Colonic mucosa (tissue), 4 donors: ENCODE measurements at regions not wholly inside any gene's neighbourhood (a gene's known extent, or its start where the extent isn't known, plus 50 kb on each side); places are given as distances from the start of the nearest gene placed in this dataset.

Source experiments
- DNase-seq: peaks from one replicate; pipeline ENCODE4 v3.0.0-alpha.2; 2020
- H3K27ac ChIP-seq: fragments of 200-600 bp; one replicate; pipeline ENCODE4 v1.8.0; 2021
- H3K27me3 ChIP-seq: fragments of 200-600 bp; one replicate; pipeline ENCODE4 v1.8.0; 2021
- H3K36me3 ChIP-seq: fragments of 200-600 bp; one replicate; pipeline ENCODE4 v1.8.0; 2021
- H3K4me1 ChIP-seq: fragments of 200-600 bp; one replicate; pipeline ENCODE4 v1.8.0; 2021; ENCODE audit warnings: mild to moderate bottlenecking
- H3K4me3 ChIP-seq: fragments of 200-600 bp; one replicate; pipeline ENCODE4 v1.8.0; 2021
- H3K9ac ChIP-seq, 2 donors: one replicate each; pipeline ENCODE4 v1.7.0; 2013; ENCODE audit warnings: control low read depth in 2 of 2, low read depth in 2 of 2, low read length in 2 of 2
- H3K9me3 ChIP-seq: fragments of 200-600 bp; one replicate; pipeline ENCODE4 v1.8.0; 2021
- intact Hi-C: fragments of 100-400 bp; cut with DNase I; formaldehyde crosslinking; loops from one replicate; pipeline ENCODE4 v1.14.1; 2022
- TF ChIP-seq, protein P1 (sequence below): fragments of 200-600 bp; IDR thresholded peaks from one replicate; pipeline ENCODE4 v1.8.0; 2022; ENCODE audit warnings: antibody characterized with exemption, mild to moderate bottlenecking
- donor health status: healthy.
- donor health status: DM: no; HTN: no; CAD: no.
- donor health status: DM: no; HTN: no; CAD: no.

DNA sequence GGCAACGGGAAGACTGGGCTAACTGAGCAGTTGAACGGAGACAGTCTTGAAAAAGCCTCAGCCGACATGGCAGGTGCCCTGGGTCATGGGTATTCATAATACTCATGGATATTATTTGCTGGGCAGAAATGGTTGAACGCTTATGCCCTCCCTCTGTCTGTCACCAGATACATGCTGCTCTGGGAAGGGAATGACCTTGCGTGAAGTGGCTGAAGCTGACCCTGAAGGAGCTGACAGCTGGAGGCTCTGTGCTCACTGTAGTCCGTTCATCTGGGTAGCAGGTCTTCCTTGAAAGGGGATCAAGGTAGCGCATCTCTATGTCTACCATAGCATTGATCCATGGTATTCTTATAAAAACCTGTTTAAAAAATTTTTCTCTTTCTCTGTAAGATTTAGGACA lies 390.7 kb downstream of the PDCD6IP start:
- intact Hi-C loops = no loop called here
- Histone ChIP-seq H3K9me3 (no peaks in the 10 kb centered on the region), H3K27me3 (no peaks in the 10 kb centered on the region), H3K4me3 (no peak overlapping the region), H3K4me1 (no peaks in the 10 kb centered on the region), H3K9ac (no peak overlapping the region), H3K36me3 (no peaks in the 10 kb centered on the region), H3K27ac (no peak overlapping the region)
- TF ChIP-seq, protein P1, sequence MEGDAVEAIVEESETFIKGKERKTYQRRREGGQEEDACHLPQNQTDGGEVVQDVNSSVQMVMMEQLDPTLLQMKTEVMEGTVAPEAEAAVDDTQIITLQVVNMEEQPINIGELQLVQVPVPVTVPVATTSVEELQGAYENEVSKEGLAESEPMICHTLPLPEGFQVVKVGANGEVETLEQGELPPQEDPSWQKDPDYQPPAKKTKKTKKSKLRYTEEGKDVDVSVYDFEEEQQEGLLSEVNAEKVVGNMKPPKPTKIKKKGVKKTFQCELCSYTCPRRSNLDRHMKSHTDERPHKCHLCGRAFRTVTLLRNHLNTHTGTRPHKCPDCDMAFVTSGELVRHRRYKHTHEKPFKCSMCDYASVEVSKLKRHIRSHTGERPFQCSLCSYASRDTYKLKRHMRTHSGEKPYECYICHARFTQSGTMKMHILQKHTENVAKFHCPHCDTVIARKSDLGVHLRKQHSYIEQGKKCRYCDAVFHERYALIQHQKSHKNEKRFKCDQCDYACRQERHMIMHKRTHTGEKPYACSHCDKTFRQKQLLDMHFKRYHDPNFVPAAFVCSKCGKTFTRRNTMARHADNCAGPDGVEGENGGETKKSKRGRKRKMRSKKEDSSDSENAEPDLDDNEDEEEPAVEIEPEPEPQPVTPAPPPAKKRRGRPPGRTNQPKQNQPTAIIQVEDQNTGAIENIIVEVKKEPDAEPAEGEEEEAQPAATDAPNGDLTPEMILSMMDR = no peak
- no peak for DNase-seq

DNA sequence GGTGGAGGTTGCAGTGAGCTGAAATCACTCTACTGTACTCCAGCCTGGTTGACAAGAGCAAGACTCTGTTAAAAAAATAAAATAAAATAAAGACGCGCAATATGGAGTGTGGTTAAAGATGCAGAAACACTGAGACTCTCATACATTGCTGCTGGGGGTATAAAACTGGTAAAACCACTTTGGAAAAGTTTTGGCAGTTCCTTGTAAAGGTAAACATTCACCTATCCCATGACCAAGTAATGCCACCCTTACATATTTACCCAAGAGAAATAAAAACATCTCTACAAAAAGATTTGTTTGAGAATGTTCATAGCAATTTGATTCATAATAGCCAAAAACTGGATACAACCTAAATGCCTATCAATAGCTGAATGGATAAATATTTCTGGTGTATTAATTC lies 398.5 kb downstream of the PDCD6IP start:
- no peak overlapping the region for H3K27ac ChIP-seq
- H3K9ac ChIP-seq = no peak overlapping the region
- H3K4me3 ChIP-seq = no peak overlapping the region
- H3K9me3 ChIP-seq = no peaks in the 10 kb centered on the region
- no peaks in the 10 kb centered on the region for H3K36me3 ChIP-seq
- no peaks in the 10 kb centered on the region for H3K4me1 ChIP-seq
- DNase-seq = no peak
- intact Hi-C loops = no loop called here
- TF ChIP-seq, protein P1 = no peak
- H3K27me3 ChIP-seq = no peaks in the 10 kb centered on the region

DNA sequence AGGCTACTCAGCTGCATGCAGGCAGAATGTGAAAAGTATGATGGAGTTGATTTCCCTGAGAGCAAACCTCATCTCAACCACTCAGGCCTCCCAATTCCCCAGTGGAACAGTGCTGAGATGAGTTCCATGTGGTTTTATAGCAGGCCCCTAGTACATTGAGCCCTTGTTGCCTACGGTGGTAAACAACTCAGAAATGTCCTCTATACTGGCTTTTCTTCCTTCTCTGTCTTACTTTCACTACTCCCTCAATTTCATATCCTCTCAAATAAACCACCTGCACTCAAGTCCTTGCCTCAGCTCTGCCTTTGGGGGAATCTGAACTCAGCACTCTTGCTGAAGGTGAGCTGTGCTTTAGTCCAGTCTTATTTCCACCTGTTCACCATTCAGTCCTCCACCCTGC lies 399.9 kb downstream of the PDCD6IP start:
- H3K4me3 ChIP-seq = no peak overlapping the region
- no peaks in the 10 kb centered on the region for H3K27me3 ChIP-seq
- H3K27ac ChIP-seq = no peak overlapping the region
- DNase-seq = no peak
- H3K9ac ChIP-seq = no peak overlapping the region
- TF ChIP-seq, protein P1 = no peak
- H3K9me3 ChIP-seq = no peaks in the 10 kb centered on the region
- intact Hi-C loops = no loop called here
- no peaks in the 10 kb centered on the region for H3K36me3 ChIP-seq
- H3K4me1 ChIP-seq = no peaks in the 10 kb centered on the region

DNA sequence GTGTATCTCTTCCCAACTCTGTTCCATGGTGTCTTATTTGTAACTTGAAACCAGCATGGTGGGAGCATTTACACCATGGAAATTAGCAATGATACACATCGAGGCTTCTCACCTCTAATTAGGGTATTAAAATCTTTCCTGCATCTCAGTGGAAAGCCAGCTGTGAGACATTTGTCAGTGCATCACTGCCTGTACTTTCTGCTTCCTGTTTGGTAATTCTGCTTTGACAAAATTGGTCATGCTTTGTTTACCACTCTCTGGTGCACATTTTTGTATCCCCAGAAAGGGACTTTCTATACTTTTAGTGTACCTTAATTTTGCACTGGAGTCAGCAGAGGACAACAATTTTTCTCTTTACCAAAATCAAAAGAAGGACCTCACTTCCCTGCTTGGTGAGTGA lies 402.1 kb downstream of the PDCD6IP start:
- DNase-seq = no peak
- Histone ChIP-seq H3K4me3 (no peak overlapping the region), H3K36me3 (no peaks in the 10 kb centered on the region), H3K27ac (no peak overlapping the region), H3K9ac (no peak overlapping the region), H3K27me3 (no peaks in the 10 kb centered on the region), H3K9me3 (no peaks in the 10 kb centered on the region), H3K4me1 (no peaks in the 10 kb centered on the region)
- TF ChIP-seq, protein P1 = no peak
- intact Hi-C loops = no loop called here

DNA sequence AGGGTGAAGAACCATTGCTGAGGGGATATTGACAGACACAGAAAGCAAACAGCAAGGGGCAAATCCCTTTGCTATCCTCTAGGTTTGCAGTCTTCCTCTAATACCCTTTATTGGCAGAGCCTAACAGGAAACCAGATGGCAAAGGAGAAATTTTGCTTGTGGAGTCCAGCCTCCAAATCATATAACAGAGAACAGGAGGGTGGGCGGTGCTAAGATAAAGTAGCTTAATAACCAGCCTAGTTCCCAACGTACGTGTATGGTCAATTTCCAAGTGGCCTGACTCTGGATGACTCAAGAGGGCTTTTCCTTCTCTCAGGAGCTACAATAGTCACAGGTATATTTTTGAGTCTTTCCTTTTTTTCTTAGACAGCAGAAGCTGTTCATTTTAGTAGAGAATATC lies 404.5 kb downstream of the PDCD6IP start:
- TF ChIP-seq, protein P1 = no peak
- H3K27ac ChIP-seq = no peak overlapping the region

DNA sequence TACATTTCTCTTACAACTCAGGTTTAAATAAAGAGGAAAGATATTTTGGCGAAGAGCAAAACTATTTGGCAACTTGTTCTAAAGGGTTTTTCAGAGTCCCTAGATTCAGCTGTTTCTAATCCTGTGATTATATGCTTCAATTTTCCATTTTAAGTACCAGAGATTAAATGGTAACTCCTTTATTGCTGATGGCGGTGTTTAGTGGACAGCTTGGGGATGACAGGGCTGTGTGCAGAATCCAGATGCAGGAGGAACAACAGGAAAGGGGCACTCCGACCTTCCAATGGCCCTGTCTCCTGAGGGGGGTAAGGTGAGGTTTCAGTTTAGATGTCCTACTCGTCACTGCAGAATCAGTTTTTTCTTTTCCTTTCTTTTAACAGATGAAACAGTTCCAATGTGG lies 405.0 kb downstream of the PDCD6IP start:
- Histone ChIP-seq H3K27me3 (no peaks in the 10 kb centered on the region), H3K4me1 (no peaks in the 10 kb centered on the region), H3K9me3 (no peaks in the 10 kb centered on the region), H3K4me3 (no peak overlapping the region), H3K27ac (no peak overlapping the region), H3K9ac (no peak overlapping the region), H3K36me3 (no peaks in the 10 kb centered on the region)
- intact Hi-C loops = no loop called here
- no peak for DNase-seq
- TF ChIP-seq, protein P1 = no peak

More for the DNA sequence above, 404.5 kb downstream of the PDCD6IP start:
- no peak for DNase-seq
- intact Hi-C loops = no loop called here
- Histone ChIP-seq H3K9me3 (no peaks in the 10 kb centered on the region), H3K4me3 (no peak overlapping the region), H3K27me3 (no peaks in the 10 kb centered on the region), H3K9ac (no peak overlapping the region), H3K36me3 (no peaks in the 10 kb centered on the region), H3K4me1 (no peaks in the 10 kb centered on the region)
